H1 (cell line): ENCODE measurements at regions not wholly inside any gene's neighbourhood (a gene's known extent, or its start where the extent isn't known, plus 50 kb on each side); places are given as distances from the start of the nearest gene placed in this dataset.

Experiments
- CTCF ChIA-PET: fragments of 300-600 bp; sonication (Branson Sonifier 250); formaldehyde crosslinking; loops from one replicate; lab custom pipeline; 2021; ENCODE audit not compliant: partially characterized antibody; lab: Charles Lee
- POLR2A ChIA-PET: fragments of 300-600 bp; sonication (Branson Sonifier 250); formaldehyde crosslinking; loops from one replicate; lab custom pipeline; 2021; ENCODE audit warnings: inconsistent platforms; ENCODE audit not compliant: partially characterized antibody; lab: Charles Lee
- DNase-seq, 2 experiments: peaks; one replicate each; pipeline versions ENCODE4 v3.0.0 to v3.0.0-alpha.2; 2010 to 2022; ENCODE audit warnings: low spot score in 2 of 2, low read depth in 1 of 2, mixed read lengths in 1 of 2
- FAIRE-seq: peaks from 2 replicates; lab custom pipeline; 2011; peaks lifted over from hg19 to GRCh38; lab: Jason Lieb, UNC
- H2AFZ ChIP-seq: 2 replicates; pipeline ENCODE4 v1.8.1; 2012; ENCODE audit warnings: low read length, inconsistent platforms
- H2AK5ac ChIP-seq: 2 replicates; pipeline ENCODE4 v1.6.1; 2013; ENCODE audit warnings: low read depth, low read length
- H2BK120ac ChIP-seq: replicated peaks from 2 replicates; pipeline ENCODE3; 2013; ENCODE audit warnings: low read depth, low read length, inconsistent platforms
- H2BK12ac ChIP-seq: 2 replicates; pipeline ENCODE4 v1.6.1; 2013; ENCODE audit warnings: low read depth, low read length
- H2BK15ac ChIP-seq: 2 replicates; pipeline ENCODE4 v1.6.1; 2013; ENCODE audit warnings: low read length
- H2BK20ac ChIP-seq: 2 replicates; pipeline ENCODE4 v1.6.1; 2013; ENCODE audit warnings: low read length
- H2BK5ac ChIP-seq: 2 replicates; pipeline ENCODE4 v1.6.1; 2013; ENCODE audit warnings: low read depth, low read length
- H3K14ac ChIP-seq: 2 replicates; pipeline ENCODE4 v1.6.1; 2013; ENCODE audit warnings: inconsistent platforms; ENCODE audit not compliant: insufficient read length
- H3K18ac ChIP-seq: 2 replicates; pipeline ENCODE4 v1.6.1; 2013; ENCODE audit warnings: low read length; ENCODE audit errors: extremely low read depth
- H3K23ac ChIP-seq: 2 replicates; pipeline ENCODE4 v1.6.1; 2013; ENCODE audit warnings: inconsistent platforms; ENCODE audit not compliant: insufficient read length
- H3K23me2 ChIP-seq: 2 replicates; pipeline ENCODE4 v1.6.1; 2013; ENCODE audit warnings: low read depth, low read length
- H3K27ac ChIP-seq: 2 replicates; pipeline ENCODE4 v1.6.1; 2011; ENCODE audit warnings: low read depth, low read length, inconsistent platforms
- H3K27me3 ChIP-seq, 4 experiments: replicated peaks in 1 of 4; 1 replicate in 1 of 4; 2 replicates in 3 of 4; pipeline versions ENCODE4 v1.6.1 to v1.8.1; 2011 to 2013; ENCODE audit warnings: low read length in 3 of 4, mild to moderate bottlenecking in 3 of 4, inconsistent platforms in 2 of 4, mixed read lengths in 2 of 4, moderate library complexity in 1 of 4; ENCODE audit not compliant: control insufficient read depth in 3 of 4, insufficient read depth in 3 of 4; ENCODE audit errors: extremely low read depth in 1 of 4
- H3K36me3 ChIP-seq, 4 experiments: 2 replicates each; pipeline versions ENCODE4 v1.6.1 to v1.8.1; 2011 to 2013; ENCODE audit warnings: mild to moderate bottlenecking in 4 of 4, low read length in 3 of 4, moderate library complexity in 2 of 4, control low read depth in 1 of 4, inconsistent platforms in 1 of 4; ENCODE audit not compliant: insufficient read depth in 4 of 4, control insufficient read depth in 2 of 4
- H3K4ac ChIP-seq: replicated peaks from 2 replicates; pipeline ENCODE3; 2013; ENCODE audit warnings: low read length, low read depth, mixed read lengths, inconsistent platforms; ENCODE audit not compliant: insufficient read length
- H3K4me1 ChIP-seq, 4 experiments: replicated peaks in 1 of 4; 1 replicate in 1 of 4; 2 replicates in 3 of 4; pipeline versions ENCODE4 v1.6.1 to v1.8.1; 2011 to 2013; ENCODE audit warnings: low read length in 3 of 4, inconsistent platforms in 2 of 4, mixed read lengths in 1 of 4; ENCODE audit not compliant: insufficient read depth in 4 of 4, control insufficient read depth in 3 of 4
- H3K4me2 ChIP-seq, 2 experiments: 2 replicates each; pipeline versions ENCODE4 v1.6.1 to v1.8.1; 2011 to 2013; ENCODE audit warnings: low read depth in 2 of 2, low read length in 2 of 2, control low read depth in 1 of 2, inconsistent platforms in 1 of 2, mild to moderate bottlenecking in 1 of 2; ENCODE audit not compliant: insufficient read depth in 1 of 2
- H3K4me3 ChIP-seq, 4 experiments: fragments of 200-600, 300-600 bp in 1 of 4; sonication (generic), shearing (Covaris generic), sonication (Bioruptor Twin) in 1 of 4; 2 replicates each; pipeline versions ENCODE4 v1.5.1 to v1.8.1; 2011 to 2016; ENCODE audit warnings: low read length in 4 of 4, low read depth in 3 of 4, control low read depth in 2 of 4, inconsistent platforms in 2 of 4, mild to moderate bottlenecking in 2 of 4, mixed read lengths in 1 of 4, moderate library complexity in 1 of 4; ENCODE audit not compliant: insufficient read depth in 2 of 4; ENCODE audit errors: extremely low read depth in 1 of 4
- H3K56ac ChIP-seq: replicated peaks from 2 replicates; pipeline ENCODE3; 2013; ENCODE audit warnings: low read depth, mild to moderate bottlenecking, mixed read lengths, low read length, inconsistent platforms; ENCODE audit not compliant: insufficient read length
- H3K79me1 ChIP-seq: 2 replicates; pipeline ENCODE4 v1.6.1; 2013; ENCODE audit warnings: low read depth, low read length, control low read depth
- H3K79me2 ChIP-seq, 2 experiments: 2 replicates each; pipeline versions ENCODE4 v1.6.1 to v1.8.1; 2012 to 2013; ENCODE audit warnings: low read length in 2 of 2, mild to moderate bottlenecking in 2 of 2, inconsistent platforms in 1 of 2; ENCODE audit not compliant: insufficient read depth in 2 of 2, control insufficient read depth in 1 of 2
- H3K9ac ChIP-seq, 4 experiments: replicated peaks in 1 of 4; 1 replicate in 1 of 4; 2 replicates in 3 of 4; pipeline versions ENCODE4 v1.6.1 to v1.8.1; 2011 to 2013; ENCODE audit warnings: low read depth in 3 of 4, low read length in 3 of 4, control low read depth in 2 of 4, mild to moderate bottlenecking in 2 of 4, moderate library complexity in 2 of 4, inconsistent platforms in 1 of 4; ENCODE audit errors: extremely low read depth in 1 of 4
- H3K9me3 ChIP-seq, 2 experiments: 2 replicates each; pipeline versions ENCODE4 v1.6.1 to v1.8.1; 2012 to 2013; ENCODE audit warnings: mild to moderate bottlenecking in 2 of 2, moderate library complexity in 2 of 2, control low read depth in 1 of 2, inconsistent platforms in 1 of 2, low read depth in 1 of 2, low read length in 1 of 2, mixed read lengths in 1 of 2; ENCODE audit not compliant: insufficient read depth in 2 of 2
- H4K20me1 ChIP-seq, 2 experiments: replicated peaks in 1 of 2; 2 replicates each; pipeline versions ENCODE3 to v1.8.1; 2011 to 2013; ENCODE audit warnings: inconsistent platforms in 2 of 2, low read length in 2 of 2, mild to moderate bottlenecking in 1 of 2; ENCODE audit not compliant: insufficient read depth in 2 of 2, control insufficient read depth in 1 of 2
- H4K5ac ChIP-seq: 2 replicates; pipeline ENCODE4 v1.6.1; 2013; ENCODE audit warnings: low read length, low read depth, mixed read lengths, inconsistent platforms; ENCODE audit not compliant: insufficient read length
- H4K8ac ChIP-seq: 2 replicates; pipeline ENCODE4 v1.8.0; 2013; ENCODE audit warnings: mild to moderate bottlenecking, moderate library complexity, low read length, inconsistent platforms; ENCODE audit not compliant: insufficient read depth; ENCODE audit errors: extremely low read depth
- H4K91ac ChIP-seq: replicated peaks from 2 replicates; pipeline ENCODE3; 2013; ENCODE audit warnings: low read length, mixed read lengths, inconsistent platforms; ENCODE audit not compliant: insufficient read length
- SIRT6 ChIP-seq: IDR thresholded peaks from one replicate; pipeline ENCODE4 v1.7.1; 2012; ENCODE audit warnings: low read length, inconsistent platforms
- SUZ12 ChIP-seq: fragments of 200-600 bp; sonication (generic); IDR thresholded peaks from 2 replicates; pipeline ENCODE4 v1.6.1; 2012; ENCODE audit warnings: mild to moderate bottlenecking, inconsistent platforms, low read length, moderate library complexity, mixed read lengths
- WGBS, 2 experiments: shearing (Covaris generic) in 1 of 2; methylation state at CpG; one replicate each; pipeline versions ENCODE4 v1.1.6 to v1.1.7; 2013 to 2015; ENCODE audit warnings: low lambda C conversion rate in 2 of 2, mixed read lengths in 2 of 2, inconsistent platforms in 1 of 2, low coverage in 1 of 2, missing lambda C conversion rate in 1 of 2; ENCODE audit not compliant: insufficient replicate concordance in 2 of 2, insufficient coverage in 1 of 2, insufficient read length in 1 of 2; ENCODE audit errors: extremely low coverage in 1 of 2, missing lambda C conversion rate in 1 of 2; 5-methylcytosine and 5-hydroxymethylcytosine counted together

DNA sequence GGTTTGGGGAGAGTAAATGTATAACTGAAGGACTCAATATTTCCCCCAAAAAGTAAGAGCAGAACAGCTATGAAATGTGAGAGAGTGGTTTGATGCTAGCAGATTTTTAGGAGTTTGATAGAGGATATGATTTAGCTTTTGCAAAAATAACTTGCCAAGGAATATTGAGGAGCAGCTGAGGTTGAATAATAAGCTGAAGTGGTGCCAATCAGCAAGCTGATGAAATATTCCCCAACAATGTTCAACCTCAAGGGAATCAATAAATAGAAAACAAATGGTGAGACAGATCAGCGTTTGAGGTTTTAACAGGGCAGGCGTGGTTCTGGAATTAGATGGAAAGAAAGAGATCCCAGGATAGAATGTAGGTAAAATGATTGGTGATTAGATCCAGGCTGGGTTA, 413.4 kb upstream of the ADAMTS5 start:
- WGBS, 2 experiments: 96% methylated on average over 2 of the region's 2 CpGs; no CpG with 5 or more reads in 1 of the 2 experiments
- no peak overlapping the region for H2AFZ ChIP-seq
- FAIRE-seq: no peak

More for the DNA sequence above, 413.4 kb upstream of the ADAMTS5 start:
- no peaks in the 10 kb centered on the region for H4K20me1 ChIP-seq
- CTCF ChIA-PET: interaction anchor here (0.8 kb wide), 1 partner anchor 45 kb away, joined by 3 read pairs; no protein-coding TSS in a partner anchor
- H2BK12ac ChIP-seq: no peak overlapping the region
- no peak overlapping the region for H4K8ac ChIP-seq
- no peak overlapping the region for H2BK15ac ChIP-seq
- no peak for DNase-seq
- no peaks in the 10 kb centered on the region; the same call in 1 of the 2 replicates for H3K23me2 ChIP-seq
- no peak overlapping the region for H3K56ac ChIP-seq
- no peaks in the 10 kb centered on the region for H3K79me2 ChIP-seq
- POLR2A ChIA-PET: no interaction called here
- H3K27me3 ChIP-seq: no peaks in the 10 kb centered on the region
- H3K23ac ChIP-seq: no peak overlapping the region
- no peak overlapping the region for H4K91ac ChIP-seq
- H2AK5ac ChIP-seq: no peak overlapping the region
- no peaks in the 10 kb centered on the region for H3K9me3 ChIP-seq
- H3K27ac ChIP-seq: no peak overlapping the region
- no peak overlapping the region for H3K18ac ChIP-seq
- H3K4ac ChIP-seq: no peak overlapping the region
- no peaks in the 10 kb centered on the region for H3K36me3 ChIP-seq
- H3K79me1 ChIP-seq: no peaks in the 10 kb centered on the region
- TF ChIP-seq SUZ12 (no peak), SIRT6 (no peak)
- no peak overlapping the region for H2BK5ac ChIP-seq
- H2BK20ac ChIP-seq: no peak overlapping the region
- H2BK120ac ChIP-seq: no peak overlapping the region
- H3K9ac ChIP-seq: no peak overlapping the region
- no peak overlapping the region for H3K4me2 ChIP-seq
- H3K4me1 ChIP-seq: no peaks in the 10 kb centered on the region
- no peak overlapping the region for H4K5ac ChIP-seq
- no peak overlapping the region for H3K14ac ChIP-seq
- no peak overlapping the region for H3K4me3 ChIP-seq
